WI38 (cell line): ENCODE measurements at regions not wholly inside any gene's neighbourhood (a gene's known extent, or its start where the extent isn't known, plus 50 kb on each side); places are given as distances from the start of the nearest gene placed in this dataset.

Experiments
- H3K4me3 ChIP-seq: 2 replicates; pipeline ENCODE4 v1.5.1; 2011; ENCODE audit warnings: low read depth, mild to moderate bottlenecking, control low read depth, low read length
- TF ChIP-seq, protein P1 (sequence below): IDR thresholded peaks from 2 replicates; pipeline ENCODE4 v1.5.1; 2012; ENCODE audit warnings: low read depth, mild to moderate bottlenecking, control low read depth, low read length

DNA sequence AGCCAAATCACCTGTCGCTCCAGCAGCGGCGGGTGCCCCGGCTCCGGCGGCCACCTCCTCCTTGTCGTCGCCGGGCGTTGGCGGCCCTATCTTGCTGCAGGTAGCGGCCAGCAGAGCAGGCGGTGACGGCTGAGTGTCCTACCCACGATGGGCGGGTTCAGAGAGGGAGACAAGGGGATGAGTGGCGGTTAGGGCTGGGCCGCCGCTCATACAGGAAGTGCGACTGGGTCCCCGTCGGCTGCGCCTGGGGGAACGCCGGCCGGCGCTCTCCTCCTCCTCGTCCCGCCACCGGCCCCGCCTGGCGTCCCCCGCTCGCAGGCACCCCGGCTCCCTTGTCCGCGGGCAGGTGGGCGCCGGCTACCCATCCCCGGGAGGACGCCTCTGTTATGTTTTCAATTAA lies 1692.0 kb downstream of the SLITRK5 start:
- H3K4me3 ChIP-seq: no peak overlapping the region
- TF ChIP-seq, protein P1, sequence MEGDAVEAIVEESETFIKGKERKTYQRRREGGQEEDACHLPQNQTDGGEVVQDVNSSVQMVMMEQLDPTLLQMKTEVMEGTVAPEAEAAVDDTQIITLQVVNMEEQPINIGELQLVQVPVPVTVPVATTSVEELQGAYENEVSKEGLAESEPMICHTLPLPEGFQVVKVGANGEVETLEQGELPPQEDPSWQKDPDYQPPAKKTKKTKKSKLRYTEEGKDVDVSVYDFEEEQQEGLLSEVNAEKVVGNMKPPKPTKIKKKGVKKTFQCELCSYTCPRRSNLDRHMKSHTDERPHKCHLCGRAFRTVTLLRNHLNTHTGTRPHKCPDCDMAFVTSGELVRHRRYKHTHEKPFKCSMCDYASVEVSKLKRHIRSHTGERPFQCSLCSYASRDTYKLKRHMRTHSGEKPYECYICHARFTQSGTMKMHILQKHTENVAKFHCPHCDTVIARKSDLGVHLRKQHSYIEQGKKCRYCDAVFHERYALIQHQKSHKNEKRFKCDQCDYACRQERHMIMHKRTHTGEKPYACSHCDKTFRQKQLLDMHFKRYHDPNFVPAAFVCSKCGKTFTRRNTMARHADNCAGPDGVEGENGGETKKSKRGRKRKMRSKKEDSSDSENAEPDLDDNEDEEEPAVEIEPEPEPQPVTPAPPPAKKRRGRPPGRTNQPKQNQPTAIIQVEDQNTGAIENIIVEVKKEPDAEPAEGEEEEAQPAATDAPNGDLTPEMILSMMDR: no peak

DNA sequence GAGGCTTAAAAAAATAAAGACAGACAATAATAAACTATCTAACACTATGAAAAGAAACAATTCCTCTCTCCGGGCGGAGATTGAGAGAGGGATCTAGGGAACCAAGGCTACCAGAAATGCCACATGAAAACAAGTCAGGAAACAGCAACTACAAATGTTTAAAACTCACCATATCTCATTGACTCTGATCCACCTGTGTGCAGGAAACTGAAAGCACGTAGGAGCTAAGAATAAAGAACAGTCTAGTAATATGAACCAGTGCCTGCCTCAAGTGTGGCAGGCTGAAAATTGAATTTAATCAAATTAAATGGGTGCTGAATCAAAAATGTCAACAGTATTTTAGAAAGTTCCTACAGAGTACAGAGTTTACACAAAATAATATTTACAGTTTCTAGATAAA lies 1701.0 kb downstream of the SLITRK5 start:
- TF ChIP-seq, protein P1: no peak
- no peak overlapping the region for H3K4me3 ChIP-seq

- TF ChIP-seq, protein P1: no peak
- no peak overlapping the region for H3K4me3 ChIP-seq
These were observed 1704.7 kb downstream of the SLITRK5 start for GRCh38 chr13:89375839-89376238.

- TF ChIP-seq, protein P1: no peak
- H3K4me3 ChIP-seq: no peak overlapping the region
These were observed 1708.9 kb downstream of the SLITRK5 start for GRCh38 chr13:89380101-89380500.

- TF ChIP-seq, protein P1: no peak
- no peak overlapping the region for H3K4me3 ChIP-seq
These were observed 1711.8 kb downstream of the SLITRK5 start for GRCh38 chr13:89382981-89383380.

DNA sequence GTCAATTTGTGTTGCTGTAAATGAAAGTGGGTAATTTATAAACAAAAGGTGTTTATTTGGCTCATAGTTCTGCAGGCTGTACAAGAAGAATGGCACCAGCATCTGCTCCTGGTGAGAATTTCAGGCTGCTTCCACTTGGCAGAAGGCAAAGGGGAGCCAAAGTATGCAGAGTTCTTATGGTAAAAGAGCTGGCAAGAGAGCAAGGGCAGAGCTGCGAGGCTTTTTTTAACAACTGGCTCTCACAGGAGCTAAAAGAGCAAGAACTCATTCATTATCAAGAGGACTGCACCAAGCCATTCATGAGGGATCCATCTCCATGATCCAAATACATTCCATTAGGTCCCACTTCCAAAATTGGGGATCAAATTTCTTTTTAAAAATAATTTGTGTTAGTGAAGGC lies 1712.7 kb downstream of the SLITRK5 start:
- TF ChIP-seq, protein P1: no peak
- no peak overlapping the region for H3K4me3 ChIP-seq

GRCh38 chr13:89393758-89394304 lies 1722.7 kb downstream of the SLITRK5 start:
- no peak overlapping the region for H3K4me3 ChIP-seq
- TF ChIP-seq, protein P1: no peak
